ENCODE measurements at regions not wholly inside any gene's neighbourhood (a gene's known extent, or its start where the extent isn't known, plus 50 kb on each side); places are given as distances from the start of the nearest gene placed in this dataset.

GRCh38 chr21:27586326-27586725 is 619.4 kb upstream of the ADAMTS5 start:
- Histone ChIP-seq H3K79me2 (replicated peaks; ENCODE audit: insufficient read depth) (no peaks in the 10 kb centered on the region), H3K27ac (ENCODE audit: low read depth) (no peak overlapping the region), H3K4me1 (ENCODE audit: insufficient read depth) (peaks cover 3% of the 10 kb centered on the region; the same call in 1 of the 2 replicates), H2AFZ (no peak overlapping the region), H3F3A (replicated peaks; ENCODE audit: low read depth) (no peaks in the 10 kb centered on the region), H3K36me3 (ENCODE audit: insufficient read depth) (no peaks in the 10 kb centered on the region), H4K20me1 (replicated peaks; ENCODE audit: insufficient read depth) (no peaks in the 10 kb centered on the region), H3K27me3 (ENCODE audit: insufficient read depth) (no peaks in the 10 kb centered on the region), H3K9me2 (ENCODE audit: insufficient read depth) (peaks cover 7% of the 10 kb centered on the region; the same call in 1 of the 2 replicates), H3K4me2 (no peak overlapping the region), H3K4me3 (no peak overlapping the region)
- ATAC-seq, result no peak
- Mint-ChIP-seq H3K4me3 (no peak overlapping the region), H3K27ac (no peak overlapping the region), H3K36me3 (ENCODE audit: low read depth) (no peaks in the 10 kb centered on the region), H3K9me3 (no peaks in the 10 kb centered on the region), H3K27me3 (ENCODE audit: insufficient read depth, low read depth, poor library complexity) (no peaks in the 10 kb centered on the region), H3K4me1 (peaks cover 2% of the 10 kb centered on the region; the same call in 1 of the 3 replicates)
- no peak for DNase-seq (ENCODE audit: low spot score)
- no peak for TF ChIP-seq POLR2AphosphoS5 (IDR thresholded peaks at IDR 0.05; ENCODE audit: low read depth)
- no peak for TF ChIP-seq NANOG (IDR thresholded peaks at IDR 0.05; ENCODE audit: borderline replicate concordance)
- TF ChIP-seq EZH2phosphoT487 (IDR thresholded peaks at IDR 0.05; ENCODE audit: unreplicated experiment), result no peak
- TF ChIP-seq ZNF114 (CRISPR knock-in tag; IDR thresholded peaks at IDR 0.05), result no peak
- no peak for TF ChIP-seq ZNF462 (CRISPR knock-in tag; IDR thresholded peaks at IDR 0.05)
- TF ChIP-seq, protein P1, sequence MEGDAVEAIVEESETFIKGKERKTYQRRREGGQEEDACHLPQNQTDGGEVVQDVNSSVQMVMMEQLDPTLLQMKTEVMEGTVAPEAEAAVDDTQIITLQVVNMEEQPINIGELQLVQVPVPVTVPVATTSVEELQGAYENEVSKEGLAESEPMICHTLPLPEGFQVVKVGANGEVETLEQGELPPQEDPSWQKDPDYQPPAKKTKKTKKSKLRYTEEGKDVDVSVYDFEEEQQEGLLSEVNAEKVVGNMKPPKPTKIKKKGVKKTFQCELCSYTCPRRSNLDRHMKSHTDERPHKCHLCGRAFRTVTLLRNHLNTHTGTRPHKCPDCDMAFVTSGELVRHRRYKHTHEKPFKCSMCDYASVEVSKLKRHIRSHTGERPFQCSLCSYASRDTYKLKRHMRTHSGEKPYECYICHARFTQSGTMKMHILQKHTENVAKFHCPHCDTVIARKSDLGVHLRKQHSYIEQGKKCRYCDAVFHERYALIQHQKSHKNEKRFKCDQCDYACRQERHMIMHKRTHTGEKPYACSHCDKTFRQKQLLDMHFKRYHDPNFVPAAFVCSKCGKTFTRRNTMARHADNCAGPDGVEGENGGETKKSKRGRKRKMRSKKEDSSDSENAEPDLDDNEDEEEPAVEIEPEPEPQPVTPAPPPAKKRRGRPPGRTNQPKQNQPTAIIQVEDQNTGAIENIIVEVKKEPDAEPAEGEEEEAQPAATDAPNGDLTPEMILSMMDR (conservative IDR thresholded peaks at IDR 0.05; ENCODE audit: low read depth in 2 of 2), result no peak
- no peak for TF ChIP-seq EZH2 (IDR thresholded peaks at IDR 0.05; ENCODE audit: low read depth, unreplicated experiment)
- TF ChIP-seq, protein P2, sequence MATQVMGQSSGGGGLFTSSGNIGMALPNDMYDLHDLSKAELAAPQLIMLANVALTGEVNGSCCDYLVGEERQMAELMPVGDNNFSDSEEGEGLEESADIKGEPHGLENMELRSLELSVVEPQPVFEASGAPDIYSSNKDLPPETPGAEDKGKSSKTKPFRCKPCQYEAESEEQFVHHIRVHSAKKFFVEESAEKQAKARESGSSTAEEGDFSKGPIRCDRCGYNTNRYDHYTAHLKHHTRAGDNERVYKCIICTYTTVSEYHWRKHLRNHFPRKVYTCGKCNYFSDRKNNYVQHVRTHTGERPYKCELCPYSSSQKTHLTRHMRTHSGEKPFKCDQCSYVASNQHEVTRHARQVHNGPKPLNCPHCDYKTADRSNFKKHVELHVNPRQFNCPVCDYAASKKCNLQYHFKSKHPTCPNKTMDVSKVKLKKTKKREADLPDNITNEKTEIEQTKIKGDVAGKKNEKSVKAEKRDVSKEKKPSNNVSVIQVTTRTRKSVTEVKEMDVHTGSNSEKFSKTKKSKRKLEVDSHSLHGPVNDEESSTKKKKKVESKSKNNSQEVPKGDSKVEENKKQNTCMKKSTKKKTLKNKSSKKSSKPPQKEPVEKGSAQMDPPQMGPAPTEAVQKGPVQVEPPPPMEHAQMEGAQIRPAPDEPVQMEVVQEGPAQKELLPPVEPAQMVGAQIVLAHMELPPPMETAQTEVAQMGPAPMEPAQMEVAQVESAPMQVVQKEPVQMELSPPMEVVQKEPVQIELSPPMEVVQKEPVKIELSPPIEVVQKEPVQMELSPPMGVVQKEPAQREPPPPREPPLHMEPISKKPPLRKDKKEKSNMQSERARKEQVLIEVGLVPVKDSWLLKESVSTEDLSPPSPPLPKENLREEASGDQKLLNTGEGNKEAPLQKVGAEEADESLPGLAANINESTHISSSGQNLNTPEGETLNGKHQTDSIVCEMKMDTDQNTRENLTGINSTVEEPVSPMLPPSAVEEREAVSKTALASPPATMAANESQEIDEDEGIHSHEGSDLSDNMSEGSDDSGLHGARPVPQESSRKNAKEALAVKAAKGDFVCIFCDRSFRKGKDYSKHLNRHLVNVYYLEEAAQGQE (IDR thresholded peaks at IDR 0.05; ENCODE audit: unreplicated experiment), result no peak
- TF ChIP-seq, protein P3, sequence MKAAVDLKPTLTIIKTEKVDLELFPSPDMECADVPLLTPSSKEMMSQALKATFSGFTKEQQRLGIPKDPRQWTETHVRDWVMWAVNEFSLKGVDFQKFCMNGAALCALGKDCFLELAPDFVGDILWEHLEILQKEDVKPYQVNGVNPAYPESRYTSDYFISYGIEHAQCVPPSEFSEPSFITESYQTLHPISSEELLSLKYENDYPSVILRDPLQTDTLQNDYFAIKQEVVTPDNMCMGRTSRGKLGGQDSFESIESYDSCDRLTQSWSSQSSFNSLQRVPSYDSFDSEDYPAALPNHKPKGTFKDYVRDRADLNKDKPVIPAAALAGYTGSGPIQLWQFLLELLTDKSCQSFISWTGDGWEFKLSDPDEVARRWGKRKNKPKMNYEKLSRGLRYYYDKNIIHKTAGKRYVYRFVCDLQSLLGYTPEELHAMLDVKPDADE (IDR thresholded peaks at IDR 0.05), result no peak
- TF ChIP-seq STAT1 (IDR thresholded peaks at IDR 0.05; ENCODE audit: unreplicated experiment), result no peak
- no peak for TF ChIP-seq CREB1 (CRISPR knock-in tag; IDR thresholded peaks at IDR 0.05; ENCODE audit: low read depth)
- TF ChIP-seq ZNF331 (CRISPR knock-in tag; IDR thresholded peaks at IDR 0.05; ENCODE audit: low read depth), result no peak
- no peak for TF ChIP-seq JUNB (IDR thresholded peaks at IDR 0.05; ENCODE audit: unreplicated experiment)

All from GM23338 (cell line).